ENCODE measurements at regions not wholly inside any gene's neighbourhood (a gene's known extent, or its start where the extent isn't known, plus 50 kb on each side); places are given as distances from the start of the nearest gene placed in this dataset.

GRCh38 chr2:386406-387103 is 98.7 kb upstream of the ALKAL2 start:
- H3K36me3 Mint-ChIP-seq, result no peaks in the 10 kb centered on the region
- no peak overlapping the region for H3K4me3 Mint-ChIP-seq
- no peak for DNase-seq (ENCODE audit: low spot score in 2 of 2)
- peaks cover 1% of the 10 kb centered on the region for H3K27me3 Mint-ChIP-seq
- H3K27ac Mint-ChIP-seq, result no peak overlapping the region
- no peaks in the 10 kb centered on the region for H3K4me1 Mint-ChIP-seq
- peaks cover 4% of the 10 kb centered on the region for H3K9me3 Mint-ChIP-seq
- no peak for ATAC-seq (ENCODE audit: low read depth)

GRCh38 chr2:385785-386184 is 97.9 kb upstream of the ALKAL2 start:
- no peaks in the 10 kb centered on the region for H3K4me1 Mint-ChIP-seq
- H3K36me3 Mint-ChIP-seq, result no peaks in the 10 kb centered on the region
- peaks cover 4% of the 10 kb centered on the region for H3K9me3 Mint-ChIP-seq
- ATAC-seq (ENCODE audit: low read depth) (no peak), DNase-seq (ENCODE audit: low spot score in 2 of 2) (no peak)
- H3K27ac Mint-ChIP-seq, result no peak overlapping the region
- peaks cover 1% of the 10 kb centered on the region for H3K27me3 Mint-ChIP-seq
- no peak overlapping the region for H3K4me3 Mint-ChIP-seq

- H3K9me3 Mint-ChIP-seq, result peaks cover 4% of the 10 kb centered on the region
- no peak overlapping the region for H3K27ac Mint-ChIP-seq
- no peak overlapping the region for H3K4me3 Mint-ChIP-seq
- DNase-seq (ENCODE audit: low spot score in 2 of 2) (no peak), ATAC-seq (ENCODE audit: low read depth) (no peak)
- no peaks in the 10 kb centered on the region for H3K36me3 Mint-ChIP-seq
- H3K27me3 Mint-ChIP-seq, result peaks cover 1% of the 10 kb centered on the region
- H3K4me1 Mint-ChIP-seq, result no peaks in the 10 kb centered on the region
Measured at GRCh38 chr2:385061-385460, 97.2 kb upstream of the ALKAL2 start.

- ATAC-seq (ENCODE audit: low read depth) (peak; percentile 73), DNase-seq (ENCODE audit: low spot score in 2 of 2) (no peak)
- H3K4me1 Mint-ChIP-seq, result no peaks in the 10 kb centered on the region
- peaks cover 4% of the 10 kb centered on the region for H3K27me3 Mint-ChIP-seq
- H3K4me3 Mint-ChIP-seq, result no peak overlapping the region
- H3K27ac Mint-ChIP-seq, result no peak overlapping the region
- peaks cover 1% of the 10 kb centered on the region for H3K9me3 Mint-ChIP-seq
- H3K36me3 Mint-ChIP-seq, result no peaks in the 10 kb centered on the region
Measured at GRCh38 chr2:383888-384287, 96.0 kb upstream of the ALKAL2 start.

GRCh38 chr2:383178-383577 is 95.3 kb upstream of the ALKAL2 start:
- DNase-seq (ENCODE audit: low spot score in 2 of 2) (no peak), ATAC-seq (ENCODE audit: low read depth) (no peak)
- peaks cover 4% of the 10 kb centered on the region for H3K27me3 Mint-ChIP-seq
- no peaks in the 10 kb centered on the region for H3K36me3 Mint-ChIP-seq
- H3K4me3 Mint-ChIP-seq, result no peak overlapping the region
- no peak overlapping the region for H3K27ac Mint-ChIP-seq
- H3K9me3 Mint-ChIP-seq, result peaks cover 2% of the 10 kb centered on the region
- H3K4me1 Mint-ChIP-seq, result no peaks in the 10 kb centered on the region

GRCh38 chr2:382728-383022 is 94.8 kb upstream of the ALKAL2 start:
- Mint-ChIP-seq H3K36me3 (peaks cover under 1% of the 10 kb centered on the region), H3K9me3 (peaks cover 6% of the 10 kb centered on the region), H3K4me1 (no peaks in the 10 kb centered on the region), H3K4me3 (no peak overlapping the region), H3K27ac (no peak overlapping the region), H3K27me3 (peaks cover 4% of the 10 kb centered on the region)
- DNase-seq (ENCODE audit: low spot score in 2 of 2) (no peak), ATAC-seq (ENCODE audit: low read depth) (no peak)

- ATAC-seq (ENCODE audit: low read depth) (no peak), DNase-seq (ENCODE audit: low spot score in 2 of 2) (no peak)
- H3K27ac Mint-ChIP-seq, result no peak overlapping the region
Measured at GRCh38 chr2:381941-382727, 94.2 kb upstream of the ALKAL2 start.

GRCh38 chr2:381181-381580 is 93.3 kb upstream of the ALKAL2 start:
- Mint-ChIP-seq H3K4me3 (no peak overlapping the region), H3K27me3 (peaks cover 3% of the 10 kb centered on the region), H3K36me3 (peaks cover 5% of the 10 kb centered on the region), H3K9me3 (peaks cover 11% of the 10 kb centered on the region), H3K27ac (no peak overlapping the region), H3K4me1 (no peaks in the 10 kb centered on the region)
- DNase-seq (ENCODE audit: low spot score in 2 of 2), result no peak
- no peak for ATAC-seq (ENCODE audit: low read depth)

More at GRCh38 chr2:381941-382727, 94.2 kb upstream of the ALKAL2 start:
- no peak overlapping the region for H3K4me3 Mint-ChIP-seq
- H3K4me1 Mint-ChIP-seq, result no peaks in the 10 kb centered on the region
- H3K9me3 Mint-ChIP-seq, result peaks cover 11% of the 10 kb centered on the region
- peaks cover 4% of the 10 kb centered on the region for H3K27me3 Mint-ChIP-seq
- peaks cover 5% of the 10 kb centered on the region for H3K36me3 Mint-ChIP-seq

- ATAC-seq (ENCODE audit: low read depth) (no peak), DNase-seq (ENCODE audit: low spot score in 2 of 2) (no peak)
- no peaks in the 10 kb centered on the region for H3K4me1 Mint-ChIP-seq
- H3K27ac Mint-ChIP-seq, result no peak overlapping the region
- H3K9me3 Mint-ChIP-seq, result peaks cover 11% of the 10 kb centered on the region
- H3K4me3 Mint-ChIP-seq, result no peak overlapping the region
- H3K36me3 Mint-ChIP-seq, result peaks cover 5% of the 10 kb centered on the region
- peaks cover 3% of the 10 kb centered on the region for H3K27me3 Mint-ChIP-seq
Measured at GRCh38 chr2:380772-381171, 92.9 kb upstream of the ALKAL2 start.

GRCh38 chr2:380221-380620 is 92.3 kb upstream of the ALKAL2 start:
- Mint-ChIP-seq H3K9me3 (peaks cover 11% of the 10 kb centered on the region), H3K4me1 (no peaks in the 10 kb centered on the region), H3K27me3 (peaks cover 3% of the 10 kb centered on the region), H3K27ac (no peak overlapping the region), H3K36me3 (peaks cover 5% of the 10 kb centered on the region), H3K4me3 (no peak overlapping the region)
- ATAC-seq (ENCODE audit: low read depth) (no peak), DNase-seq (ENCODE audit: low spot score in 2 of 2) (no peak)

- peaks cover 11% of the 10 kb centered on the region for H3K9me3 Mint-ChIP-seq
- H3K36me3 Mint-ChIP-seq, result peaks cover 5% of the 10 kb centered on the region
- no peak overlapping the region for H3K27ac Mint-ChIP-seq
- peaks cover 3% of the 10 kb centered on the region for H3K27me3 Mint-ChIP-seq
- no peak for ATAC-seq (ENCODE audit: low read depth)
- no peak overlapping the region for H3K4me3 Mint-ChIP-seq
- no peaks in the 10 kb centered on the region for H3K4me1 Mint-ChIP-seq
- no peak for DNase-seq (ENCODE audit: low spot score in 2 of 2)
Measured at GRCh38 chr2:379778-380177, 91.9 kb upstream of the ALKAL2 start.

GRCh38 chr2:378364-378763 is 90.5 kb upstream of the ALKAL2 start:
- Mint-ChIP-seq H3K9me3 (peaks cover 11% of the 10 kb centered on the region), H3K27me3 (peaks cover 3% of the 10 kb centered on the region), H3K4me1 (no peaks in the 10 kb centered on the region), H3K27ac (no peak overlapping the region), H3K4me3 (no peak overlapping the region), H3K36me3 (peaks cover 5% of the 10 kb centered on the region)
- no peak for ATAC-seq (ENCODE audit: low read depth)
- DNase-seq (ENCODE audit: low spot score in 2 of 2), result no peak

- ATAC-seq (ENCODE audit: low read depth) (no peak), DNase-seq (ENCODE audit: low spot score in 2 of 2) (no peak)
- H3K27ac Mint-ChIP-seq, result no peak overlapping the region
- peaks cover 5% of the 10 kb centered on the region for H3K36me3 Mint-ChIP-seq
- H3K4me3 Mint-ChIP-seq, result no peak overlapping the region
- peaks cover 3% of the 10 kb centered on the region for H3K27me3 Mint-ChIP-seq
- H3K9me3 Mint-ChIP-seq, result peaks cover 11% of the 10 kb centered on the region
- no peaks in the 10 kb centered on the region for H3K4me1 Mint-ChIP-seq
Measured at GRCh38 chr2:377414-377813, 89.5 kb upstream of the ALKAL2 start.

GRCh38 chr2:375956-376307 is 88.0 kb upstream of the ALKAL2 start:
- peaks cover 7% of the 10 kb centered on the region for H3K36me3 Mint-ChIP-seq
- H3K4me1 Mint-ChIP-seq, result no peaks in the 10 kb centered on the region
- no peak for DNase-seq (ENCODE audit: low spot score in 2 of 2)
- peaks cover 12% of the 10 kb centered on the region for H3K9me3 Mint-ChIP-seq
- no peak overlapping the region for H3K4me3 Mint-ChIP-seq
- H3K27ac Mint-ChIP-seq, result no peak overlapping the region
- H3K27me3 Mint-ChIP-seq, result peaks cover 5% of the 10 kb centered on the region
- ATAC-seq (ENCODE audit: low read depth), result no peak
